ENCODE measurements at regions not wholly inside any gene's neighbourhood (a gene's known extent, or its start where the extent isn't known, plus 50 kb on each side); places are given as distances from the start of the nearest gene placed in this dataset.

DNA sequence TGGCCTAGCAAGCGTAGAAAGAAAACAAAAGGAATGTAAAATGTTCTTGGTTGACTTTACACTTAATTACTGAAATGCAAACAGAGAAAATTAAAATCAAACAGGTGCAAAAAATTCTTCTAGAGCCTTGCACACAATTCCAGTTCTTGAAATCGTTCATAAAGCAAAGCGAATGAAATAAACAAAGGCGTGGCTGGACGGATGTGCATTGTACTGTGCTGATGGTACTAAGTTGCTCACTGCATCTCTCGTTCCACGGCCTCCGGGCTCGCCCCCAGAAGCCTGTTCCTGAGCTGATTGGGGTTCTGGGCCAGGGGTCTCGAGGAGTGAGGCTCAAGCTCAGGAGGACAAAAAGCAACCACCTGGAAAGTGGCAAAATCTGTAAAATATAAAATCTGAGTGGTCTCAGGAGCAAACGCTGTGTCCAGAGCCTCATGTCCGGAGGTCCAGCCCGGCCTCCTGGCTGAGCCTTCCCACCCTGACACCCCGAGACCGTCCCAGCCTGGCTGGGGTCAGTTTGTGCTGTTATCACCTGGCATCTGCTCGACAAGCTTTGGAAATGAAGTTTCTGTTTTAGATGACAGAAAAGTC is 71.3 kb downstream of the TTLL2 start:
- TF ChIP-seq, protein P1, sequence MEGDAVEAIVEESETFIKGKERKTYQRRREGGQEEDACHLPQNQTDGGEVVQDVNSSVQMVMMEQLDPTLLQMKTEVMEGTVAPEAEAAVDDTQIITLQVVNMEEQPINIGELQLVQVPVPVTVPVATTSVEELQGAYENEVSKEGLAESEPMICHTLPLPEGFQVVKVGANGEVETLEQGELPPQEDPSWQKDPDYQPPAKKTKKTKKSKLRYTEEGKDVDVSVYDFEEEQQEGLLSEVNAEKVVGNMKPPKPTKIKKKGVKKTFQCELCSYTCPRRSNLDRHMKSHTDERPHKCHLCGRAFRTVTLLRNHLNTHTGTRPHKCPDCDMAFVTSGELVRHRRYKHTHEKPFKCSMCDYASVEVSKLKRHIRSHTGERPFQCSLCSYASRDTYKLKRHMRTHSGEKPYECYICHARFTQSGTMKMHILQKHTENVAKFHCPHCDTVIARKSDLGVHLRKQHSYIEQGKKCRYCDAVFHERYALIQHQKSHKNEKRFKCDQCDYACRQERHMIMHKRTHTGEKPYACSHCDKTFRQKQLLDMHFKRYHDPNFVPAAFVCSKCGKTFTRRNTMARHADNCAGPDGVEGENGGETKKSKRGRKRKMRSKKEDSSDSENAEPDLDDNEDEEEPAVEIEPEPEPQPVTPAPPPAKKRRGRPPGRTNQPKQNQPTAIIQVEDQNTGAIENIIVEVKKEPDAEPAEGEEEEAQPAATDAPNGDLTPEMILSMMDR (IDR thresholded peaks at IDR 0.05): no peak
- TF ChIP-seq EP300 (IDR thresholded peaks at IDR 0.05) (no peak), POLR2AphosphoS5 (IDR thresholded peaks at IDR 0.05) (no peak)
